ENCODE measurements at regions not wholly inside any gene's neighbourhood (a gene's known extent, or its start where the extent isn't known, plus 50 kb on each side); places are given as distances from the start of the nearest gene placed in this dataset.
"Not testable (repeated sequence)": the region's sequence is repeated elsewhere in the genome, so short reads cannot be mapped to it uniquely, and the experiment has no call there.

DNA sequence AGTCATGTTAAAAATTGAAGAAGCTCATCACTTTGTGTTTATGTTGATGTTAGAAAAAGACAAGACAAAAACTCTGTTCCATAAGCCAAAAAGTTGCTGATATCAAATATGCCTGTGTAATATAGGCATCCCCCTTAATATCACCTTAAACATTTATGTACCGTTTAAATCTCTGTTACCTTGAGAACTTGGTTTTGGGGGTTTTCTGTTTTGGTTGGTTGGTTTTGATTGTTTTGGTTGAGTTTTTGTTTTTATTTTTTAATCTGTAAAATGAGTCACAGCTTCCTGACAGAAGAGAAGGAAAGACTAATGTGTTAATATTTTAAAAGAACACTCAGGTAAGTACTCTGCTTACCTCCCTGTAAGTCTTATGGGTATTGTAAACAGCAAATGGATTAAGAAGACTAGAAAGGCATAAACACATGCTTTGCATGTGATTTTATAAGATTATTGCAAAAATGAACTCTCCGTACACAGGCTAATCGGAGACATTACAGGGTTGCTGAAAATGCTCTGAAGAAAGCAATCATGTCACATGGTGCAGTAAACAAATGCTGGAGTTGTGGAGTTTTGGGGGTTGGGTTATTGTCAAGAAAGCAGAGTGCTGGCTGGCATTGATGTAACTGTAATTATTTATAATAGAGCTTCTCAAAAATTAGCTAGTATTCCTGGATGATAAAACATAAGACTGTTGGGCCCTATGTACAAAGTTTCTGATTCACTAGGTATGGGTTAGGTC lies 69.5 kb upstream of the MBNL1 start:
- DNase-seq = no peak

DNA sequence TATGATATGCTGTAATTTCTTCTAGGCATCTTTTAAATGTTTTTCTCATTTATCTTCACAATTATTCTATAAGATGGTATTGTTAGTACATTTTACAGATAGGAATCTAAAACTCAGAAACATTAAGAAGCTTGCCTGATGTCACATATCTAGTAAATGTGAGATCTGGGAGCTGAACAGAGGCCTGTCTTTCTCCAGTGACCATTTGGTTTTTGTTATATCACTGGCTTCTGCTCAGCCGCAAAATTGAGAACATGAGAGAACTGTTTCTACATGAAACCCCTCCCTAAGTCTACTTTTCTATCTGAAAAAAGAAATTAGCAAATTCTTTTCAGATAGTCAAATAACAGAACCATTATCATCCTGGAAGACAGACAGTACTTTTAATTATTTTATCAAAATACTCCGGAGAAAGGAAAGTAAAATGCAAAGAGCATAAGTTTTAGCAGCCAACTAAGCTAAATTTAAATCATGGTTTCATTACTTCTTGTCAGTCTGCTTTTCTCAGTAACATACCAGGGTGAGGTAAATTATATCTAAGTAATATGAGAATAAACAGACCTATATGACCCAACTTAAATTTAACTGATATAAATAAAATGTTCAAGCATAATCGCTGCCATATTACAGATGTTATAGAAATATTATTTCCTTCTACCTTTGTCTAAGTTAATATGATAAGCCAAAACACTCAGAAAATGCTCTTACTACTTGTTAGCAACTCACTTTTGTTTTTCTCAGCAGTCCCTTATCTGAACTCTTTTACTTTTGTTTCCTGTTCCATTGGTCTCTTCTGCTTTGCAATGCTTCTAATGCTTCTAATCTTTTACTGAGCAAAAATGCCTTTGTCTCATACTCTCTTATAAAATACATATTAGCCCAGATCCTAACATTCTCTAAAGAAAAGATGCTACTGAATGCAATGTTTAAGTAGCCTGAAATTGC lies 68.0 kb upstream of the MBNL1 start:
- no peak for DNase-seq

- no peak for DNase-seq
Observed at GRCh38 chr3:152202976-152203626, 65.6 kb upstream of the MBNL1 start.

- no peak for DNase-seq
Observed at GRCh38 chr3:152203652-152204051, 65.1 kb upstream of the MBNL1 start.

DNA sequence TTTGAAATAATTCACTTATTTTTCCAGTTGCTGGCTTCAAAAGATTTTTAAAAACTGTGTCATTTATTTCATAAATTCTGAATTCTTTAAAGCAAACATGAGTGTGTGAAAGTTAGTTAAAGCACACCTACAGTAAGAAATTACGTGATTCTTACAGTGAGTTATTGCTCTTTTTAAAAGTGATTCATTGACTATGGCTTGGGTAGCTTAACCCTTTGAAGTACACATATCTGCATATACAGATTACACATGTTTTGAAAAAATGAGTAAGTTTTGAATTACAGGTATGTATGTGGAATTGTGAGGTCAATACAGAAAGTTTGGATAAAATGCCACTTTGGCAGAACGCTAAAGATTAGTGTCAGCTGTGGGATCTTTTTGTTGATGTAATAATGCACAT lies 64.5 kb upstream of the MBNL1 start:
- DNase-seq = no peak

GRCh38 chr3:152205097-152205593 lies 63.6 kb upstream of the MBNL1 start:
- no peak for DNase-seq

- no peak for DNase-seq
Observed at GRCh38 chr3:152206243-152206760, 62.4 kb upstream of the MBNL1 start.

GRCh38 chr3:152208439-152208838 lies 60.3 kb upstream of the MBNL1 start:
- DNase-seq = no peak

DNA sequence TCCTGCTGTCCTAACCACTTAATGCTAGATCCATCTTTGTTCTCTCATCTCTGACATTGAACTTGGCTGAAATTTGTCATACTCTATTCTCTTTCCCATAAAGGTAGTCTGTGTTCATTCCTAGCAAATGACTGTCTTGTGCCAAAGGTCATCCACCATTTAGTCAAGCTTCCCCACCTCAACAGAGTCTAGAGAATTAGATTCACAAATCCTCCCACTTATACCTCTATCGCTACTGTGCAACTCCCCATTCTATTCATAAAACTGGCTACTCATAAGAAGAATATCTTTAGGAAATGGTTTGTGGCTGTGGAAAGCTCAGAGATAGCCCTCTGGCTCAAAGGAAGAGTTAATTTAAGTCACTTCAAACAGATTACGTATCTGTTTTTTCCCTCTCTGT lies 59.7 kb upstream of the MBNL1 start:
- no peak for DNase-seq

- DNase-seq = no peak
Observed at GRCh38 chr3:152209776-152210175, 59.0 kb upstream of the MBNL1 start.

DNA sequence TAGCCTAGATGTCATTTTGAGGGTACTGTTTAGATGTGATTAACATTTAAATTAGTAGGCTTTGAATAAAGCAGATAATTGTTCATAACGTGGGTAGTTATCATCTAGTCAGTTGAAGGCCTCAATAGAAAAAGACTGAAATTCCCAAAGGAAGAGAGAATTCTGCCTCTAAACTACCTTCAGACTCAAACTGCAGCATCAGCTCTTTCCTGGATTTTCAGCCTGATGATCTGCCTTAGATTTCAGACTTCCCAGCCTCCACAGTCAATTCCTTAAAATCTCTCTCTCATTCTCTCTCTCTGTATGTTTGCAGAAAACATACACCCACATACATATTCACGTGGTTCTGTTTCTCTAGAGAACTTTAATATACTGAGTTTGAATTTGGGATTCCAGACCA lies 58.0 kb upstream of the MBNL1 start:
- DNase-seq = no peak

DNA sequence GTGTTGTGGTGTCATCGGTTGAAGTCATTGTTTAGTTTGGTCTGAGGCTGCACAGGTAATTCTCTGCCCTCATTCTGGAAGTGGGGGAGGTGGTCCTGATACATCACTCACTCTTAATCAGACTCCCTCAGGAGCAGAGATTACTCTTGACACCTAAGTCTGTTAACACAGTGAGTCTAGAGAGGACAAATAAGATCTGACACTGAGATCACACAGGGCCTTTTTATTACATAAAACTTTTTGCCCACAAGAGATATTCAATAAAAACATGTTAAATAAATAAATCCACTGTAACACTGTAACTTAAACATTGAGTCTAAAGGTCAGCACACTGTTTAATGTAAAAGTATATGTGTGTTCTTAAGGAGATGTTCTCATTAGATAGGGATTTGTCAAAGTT lies 57.1 kb upstream of the MBNL1 start:
- no peak for DNase-seq

DNA sequence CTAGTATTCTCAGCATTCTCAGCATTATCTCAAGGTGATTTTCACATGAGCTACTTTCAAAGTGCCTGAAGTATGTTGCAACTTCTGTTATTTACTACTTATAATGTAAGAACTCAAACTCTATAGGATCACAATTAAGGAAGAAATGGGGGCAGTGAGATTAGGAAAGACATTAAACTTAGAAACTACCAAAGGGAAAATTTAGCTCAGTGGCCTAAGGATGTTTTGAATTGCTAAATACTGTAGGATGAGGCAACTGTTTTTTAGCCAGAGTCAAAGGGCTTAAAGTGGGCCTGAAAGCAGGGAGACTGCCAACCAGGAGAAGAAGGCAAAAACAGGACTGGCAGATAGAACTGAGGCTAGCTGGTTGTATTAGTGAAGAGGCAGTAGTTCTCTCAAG lies 55.5 kb upstream of the MBNL1 start:
- no peak for DNase-seq

- no peak for DNase-seq
Observed at GRCh38 chr3:152213938-152214337, 54.8 kb upstream of the MBNL1 start.

DNA sequence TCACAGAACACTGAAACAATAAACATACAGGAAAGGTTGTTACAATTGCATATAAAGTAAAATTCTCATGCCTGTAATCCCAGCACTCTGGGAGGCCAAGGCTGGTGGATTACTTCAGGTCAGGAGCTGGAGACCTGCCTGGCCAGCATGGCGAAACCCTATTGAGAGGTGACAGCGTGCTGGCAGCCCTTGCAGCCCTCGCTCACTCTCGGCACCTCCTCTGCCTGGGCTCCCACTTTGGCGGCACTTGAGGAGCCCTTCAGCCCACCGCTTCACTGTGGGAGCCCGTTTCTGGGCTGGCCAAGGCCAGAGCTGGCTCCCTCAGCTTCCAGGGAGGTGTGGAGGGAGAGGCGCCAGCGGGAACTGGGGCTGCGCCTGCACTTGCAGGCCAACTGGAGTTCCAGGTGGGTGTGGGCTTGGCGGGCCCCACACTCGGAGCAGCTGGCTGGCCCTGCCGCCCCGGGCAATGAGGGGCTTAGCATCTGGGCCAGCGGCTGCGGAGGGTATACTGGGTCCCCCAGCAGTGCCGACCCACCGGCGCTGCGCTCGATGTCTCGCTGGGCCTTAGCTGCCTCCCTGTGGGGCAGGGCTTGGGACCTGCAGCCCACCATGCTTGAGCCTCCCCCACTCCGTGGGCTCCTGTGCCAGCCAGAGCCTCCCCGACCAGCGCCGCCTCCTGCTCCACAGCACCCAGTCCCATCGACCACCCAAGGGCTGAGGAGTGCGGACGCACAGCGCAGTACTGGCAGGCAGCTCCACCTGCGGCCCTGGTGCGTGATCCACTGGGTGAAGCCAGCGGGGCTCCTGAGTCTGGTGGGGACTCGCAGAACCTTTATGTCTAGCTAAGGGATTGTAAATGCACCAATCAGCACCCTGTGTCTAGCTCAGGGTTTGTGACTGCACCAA lies 51.5 kb upstream of the MBNL1 start:
- not testable (repeated sequence) for DNase-seq

- DNase-seq = no peak
Observed at GRCh38 chr3:152218602-152219001, 50.1 kb upstream of the MBNL1 start.
